Tibial nerve (tissue), 4 donors: ENCODE measurements at regions not wholly inside any gene's neighbourhood (a gene's known extent, or its start where the extent isn't known, plus 50 kb on each side); places are given as distances from the start of the nearest gene placed in this dataset.

Experiments
- DNase-seq, 2 donors: peaks; one replicate each; pipeline ENCODE4 v3.0.0-alpha.2; 2019; ENCODE audit warnings: low spot score in 2 of 2
- H3K27ac ChIP-seq, 4 donors: fragments of 200-600 bp; sonication (generic) in 3 of 4; one replicate each; pipeline ENCODE4 v1.5.1; 2017 to 2019; ENCODE audit warnings: mild to moderate bottlenecking in 1 of 4
- H3K27me3 ChIP-seq, 2 donors: fragments of 200-600 bp; sonication (generic) in 1 of 2; one replicate each; pipeline versions ENCODE4 v1.5.1 to v1.6.0; 2017 to 2019
- H3K36me3 ChIP-seq, 3 donors: fragments of 200-600 bp; sonication (generic); one replicate each; pipeline ENCODE4 v1.5.1; 2018 to 2019
- H3K4me1 ChIP-seq, 4 donors: fragments of 200-600 bp; sonication (generic) in 3 of 4; one replicate each; pipeline ENCODE4 v1.5.1; 2017 to 2019
- H3K4me3 ChIP-seq, 4 donors: fragments of 200-600 bp; sonication (generic) in 3 of 4; one replicate each; pipeline ENCODE4 v1.5.1; 2017 to 2019; ENCODE audit warnings: mild to moderate bottlenecking in 1 of 4, moderate library complexity in 1 of 4
- H3K9me3 ChIP-seq, 4 donors: fragments of 200-600 bp; sonication (generic) in 3 of 4; one replicate each; pipeline ENCODE4 v1.5.1; 2017 to 2019
- EP300 ChIP-seq, 2 donors: sonication (generic); formaldehyde crosslinking; IDR thresholded peaks; one replicate each; pipeline ENCODE4 v1.6.1; 2017; ENCODE audit warnings: antibody characterized with exemption in 2 of 2, mild to moderate bottlenecking in 1 of 2
- POLR2A ChIP-seq, 2 donors: fragments of 450-650 bp; IDR thresholded peaks; one replicate each; pipeline ENCODE4 v1.6.1; 2017; ENCODE audit warnings: antibody characterized with exemption in 2 of 2, mild to moderate bottlenecking in 2 of 2, moderate library complexity in 2 of 2
- WGBS, 2 donors: methylation state at CpG; one replicate each; pipeline ENCODE4 v1.1.5; 2018; 5-methylcytosine and 5-hydroxymethylcytosine counted together
- TF ChIP-seq, protein P1 (sequence below), 5 experiments: fragments of 200-600 bp in 3 of 5; fragments of 450-650 bp in 2 of 5; sonication (generic) in 3 of 5; IDR thresholded peaks; one replicate each; pipeline ENCODE4 v1.5.1; 2016 to 2019; ENCODE audit warnings: antibody characterized with exemption in 5 of 5, mild to moderate bottlenecking in 3 of 5, moderate library complexity in 2 of 5

DNA sequence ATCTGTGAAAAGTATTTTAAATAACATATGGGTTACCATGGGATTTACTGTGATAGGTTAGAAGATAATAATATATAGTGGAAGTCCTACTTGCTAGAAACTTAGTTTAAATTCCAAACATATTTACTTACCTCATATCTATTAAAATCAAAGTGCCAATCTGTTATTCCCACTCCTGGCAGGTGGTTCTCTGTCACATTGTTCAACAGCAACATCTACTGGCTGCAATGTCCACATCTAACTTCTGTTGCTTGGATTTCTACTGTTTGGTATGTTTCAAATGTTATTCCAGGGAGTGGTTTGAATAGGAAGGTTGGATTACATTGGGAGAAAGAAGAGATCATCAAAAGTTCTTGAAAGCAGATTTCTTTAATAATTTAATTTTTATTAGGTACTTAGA lies 122.5 kb upstream of the NCAM2 start:
- no peak for DNase-seq
- Histone ChIP-seq H3K4me3 (no peak overlapping the region), H3K36me3 (no peaks in the 10 kb centered on the region), H3K4me1 (no peaks in the 10 kb centered on the region), H3K27me3 (no peaks in the 10 kb centered on the region), H3K27ac (no peak overlapping the region), H3K9me3 (no peaks in the 10 kb centered on the region)
- TF ChIP-seq POLR2A (IDR thresholded peaks at IDR 0.05): no peak
- TF ChIP-seq, protein P1, sequence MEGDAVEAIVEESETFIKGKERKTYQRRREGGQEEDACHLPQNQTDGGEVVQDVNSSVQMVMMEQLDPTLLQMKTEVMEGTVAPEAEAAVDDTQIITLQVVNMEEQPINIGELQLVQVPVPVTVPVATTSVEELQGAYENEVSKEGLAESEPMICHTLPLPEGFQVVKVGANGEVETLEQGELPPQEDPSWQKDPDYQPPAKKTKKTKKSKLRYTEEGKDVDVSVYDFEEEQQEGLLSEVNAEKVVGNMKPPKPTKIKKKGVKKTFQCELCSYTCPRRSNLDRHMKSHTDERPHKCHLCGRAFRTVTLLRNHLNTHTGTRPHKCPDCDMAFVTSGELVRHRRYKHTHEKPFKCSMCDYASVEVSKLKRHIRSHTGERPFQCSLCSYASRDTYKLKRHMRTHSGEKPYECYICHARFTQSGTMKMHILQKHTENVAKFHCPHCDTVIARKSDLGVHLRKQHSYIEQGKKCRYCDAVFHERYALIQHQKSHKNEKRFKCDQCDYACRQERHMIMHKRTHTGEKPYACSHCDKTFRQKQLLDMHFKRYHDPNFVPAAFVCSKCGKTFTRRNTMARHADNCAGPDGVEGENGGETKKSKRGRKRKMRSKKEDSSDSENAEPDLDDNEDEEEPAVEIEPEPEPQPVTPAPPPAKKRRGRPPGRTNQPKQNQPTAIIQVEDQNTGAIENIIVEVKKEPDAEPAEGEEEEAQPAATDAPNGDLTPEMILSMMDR (IDR thresholded peaks at IDR 0.05): no peak
- TF ChIP-seq EP300 (IDR thresholded peaks at IDR 0.05): no peak

DNA sequence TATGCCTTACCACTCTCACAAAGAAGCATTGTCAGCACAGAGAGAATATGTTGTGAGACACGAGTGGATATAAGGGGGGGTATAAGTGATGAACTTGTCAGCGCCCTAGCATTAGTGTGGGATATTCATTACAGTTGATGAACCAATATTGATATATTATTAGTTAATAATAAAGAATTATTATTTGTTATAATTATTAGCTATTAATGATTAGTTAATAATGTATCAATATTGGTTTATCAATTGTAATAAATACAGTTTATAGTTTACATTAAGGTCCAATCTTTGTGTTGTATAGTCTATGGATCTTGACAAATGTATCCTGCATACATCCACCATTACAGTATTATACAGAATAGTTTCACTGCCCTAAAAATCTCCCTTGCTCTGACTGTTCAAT lies 120.2 kb upstream of the NCAM2 start:
- Histone ChIP-seq H3K9me3 (no peaks in the 10 kb centered on the region), H3K27me3 (no peaks in the 10 kb centered on the region), H3K4me1 (peaks cover 0 to 7% (median 0%) of the 10 kb centered on the region in 4 donors), H3K4me3 (no peak overlapping the region), H3K36me3 (no peaks in the 10 kb centered on the region), H3K27ac (no peak overlapping the region)
- TF ChIP-seq, protein P1 (IDR thresholded peaks at IDR 0.05): no peak
- TF ChIP-seq POLR2A (IDR thresholded peaks at IDR 0.05): no peak
- TF ChIP-seq EP300 (IDR thresholded peaks at IDR 0.05): no peak
- no peak for DNase-seq
- WGBS, 2 donors: 64 to 69% methylated on average over 2 of the region's 2 CpGs

DNA sequence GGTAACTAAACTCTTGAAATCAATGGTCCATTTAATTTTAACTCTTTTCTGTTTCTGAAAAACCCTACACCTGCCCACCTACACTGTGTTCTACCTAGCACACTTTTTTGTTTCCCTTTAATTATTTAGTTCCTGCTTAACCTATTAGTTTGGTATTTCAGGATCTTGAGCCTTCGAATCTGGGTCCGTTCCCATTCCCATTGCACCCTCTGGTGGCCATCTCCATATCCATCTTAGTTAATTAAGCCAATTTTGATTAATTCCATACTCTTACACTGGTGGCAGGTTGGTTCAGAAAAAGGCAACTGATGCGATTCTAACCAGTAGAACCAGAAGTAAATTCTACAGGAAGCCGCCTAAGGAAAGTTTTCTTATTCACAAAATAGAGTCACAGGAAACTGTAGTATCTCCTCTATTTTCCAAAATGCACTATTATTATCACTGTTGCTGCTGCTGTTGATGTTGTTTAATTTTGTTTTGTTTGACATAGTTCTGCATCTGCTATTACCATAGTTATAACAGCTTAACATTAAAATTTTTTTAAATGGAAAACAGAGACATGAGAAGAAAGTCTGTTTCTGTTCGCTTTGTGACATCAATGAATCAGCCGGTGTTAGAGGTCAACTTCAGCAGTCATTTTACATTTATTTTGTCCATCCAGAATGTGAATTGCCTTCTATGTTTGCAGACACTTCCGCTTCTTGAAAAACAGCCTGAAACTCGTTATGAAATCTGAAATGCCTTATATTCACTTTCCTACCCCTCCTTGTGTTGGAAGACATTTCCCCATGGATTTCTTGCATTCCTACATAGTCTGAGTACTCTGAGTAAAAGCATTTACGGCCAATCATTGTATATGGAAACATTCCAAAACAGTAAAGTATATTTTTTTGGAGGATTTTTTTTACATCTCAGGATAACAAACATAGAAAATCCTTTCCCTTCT lies 115.5 kb upstream of the NCAM2 start:
- DNase-seq: peak in 1 of 2 donors; percentile 46
- peak overlapping the region in 2 of 4 donors; percentile 18 to 62 for H3K27ac ChIP-seq
- TF ChIP-seq EP300 (IDR thresholded peaks at IDR 0.05): no peak
- TF ChIP-seq, protein P1 (IDR thresholded peaks at IDR 0.05): peak; percentile 48 to 66 (median 61)
- H3K36me3 ChIP-seq: no peaks in the 10 kb centered on the region
- H3K4me3 ChIP-seq: no peak overlapping the region
- H3K9me3 ChIP-seq: no peaks in the 10 kb centered on the region
- no peaks in the 10 kb centered on the region for H3K27me3 ChIP-seq
- WGBS, 2 donors: 17 to 22% methylated on average over 9 of the region's 9 CpGs
- peaks cover 0 to 12% (median 0%) of the 10 kb centered on the region in 4 donors for H3K4me1 ChIP-seq

DNA sequence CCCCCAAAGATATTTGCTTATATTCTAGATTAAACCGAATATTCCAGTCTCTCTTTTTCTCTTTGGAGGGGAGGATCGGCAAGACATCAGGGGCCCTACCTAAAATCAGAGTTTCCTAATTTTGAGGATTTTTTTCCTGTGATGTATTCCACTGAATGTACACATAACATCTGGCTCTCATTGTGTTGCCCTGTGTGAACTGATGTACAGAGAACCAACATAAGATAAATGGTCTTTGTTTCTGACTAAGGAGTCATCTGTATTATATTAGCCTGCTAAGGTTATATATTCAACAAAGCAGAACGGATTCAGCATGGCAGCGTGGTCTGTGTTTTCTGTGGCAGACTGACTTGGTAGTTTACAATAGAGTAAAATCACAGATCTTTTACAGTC lies 114.8 kb upstream of the NCAM2 start:
- no peaks in the 10 kb centered on the region for H3K27me3 ChIP-seq
- H3K36me3 ChIP-seq: no peaks in the 10 kb centered on the region
- WGBS, 2 donors: 35 to 36% methylated on average over 4 of the region's 4 CpGs
- no peaks in the 10 kb centered on the region for H3K9me3 ChIP-seq
- DNase-seq: no peak
- H3K4me3 ChIP-seq: no peak overlapping the region
- H3K4me1 ChIP-seq: peaks cover 0 to 12% (median 0%) of the 10 kb centered on the region in 4 donors
- TF ChIP-seq, protein P1 (IDR thresholded peaks at IDR 0.05): no peak
- no peak for TF ChIP-seq POLR2A (IDR thresholded peaks at IDR 0.05)
- TF ChIP-seq EP300 (IDR thresholded peaks at IDR 0.05): no peak
- peak overlapping the region in 2 of 4 donors; percentile 18 to 62 for H3K27ac ChIP-seq

DNA sequence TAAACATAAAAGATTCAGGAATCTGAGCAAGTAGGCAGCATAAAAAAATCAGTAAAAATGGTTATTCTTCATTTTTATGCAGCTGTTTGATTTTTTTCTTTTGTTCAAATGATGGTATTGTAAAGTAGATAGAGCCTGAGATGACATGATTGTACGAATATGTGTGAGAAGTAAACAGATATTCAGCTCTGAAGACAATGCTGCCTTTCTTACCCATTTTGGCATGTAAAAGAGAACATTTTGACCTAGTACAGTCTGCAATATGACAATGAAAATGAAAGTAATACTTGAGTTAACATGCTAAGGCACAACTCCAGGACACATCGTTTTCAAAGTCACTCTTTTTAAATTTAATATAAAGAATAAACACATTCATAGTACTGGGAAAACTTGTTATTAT lies 95.7 kb upstream of the NCAM2 start:
- Histone ChIP-seq H3K27ac (peak overlapping the region; percentile 43 to 84 (median 68)), H3K9me3 (no peaks in the 10 kb centered on the region), H3K4me1 (peaks cover 0 to 18% (median 2%) of the 10 kb centered on the region in 4 donors), H3K36me3 (no peaks in the 10 kb centered on the region), H3K27me3 (no peaks in the 10 kb centered on the region), H3K4me3 (no peak overlapping the region)
- WGBS, 2 donors: 15 to 17% methylated on average over 2 of the region's 2 CpGs
- TF ChIP-seq, protein P1 (IDR thresholded peaks at IDR 0.05): no peak
- TF ChIP-seq EP300 (IDR thresholded peaks at IDR 0.05): peak in 1 of 2 donors; percentile 63
- no peak for TF ChIP-seq POLR2A (IDR thresholded peaks at IDR 0.05)
- DNase-seq: no peak
